GM12891 (cell line): ENCODE measurements at regions not wholly inside any gene's neighbourhood (a gene's known extent, or its start where the extent isn't known, plus 50 kb on each side); places are given as distances from the start of the nearest gene placed in this dataset.
"Not testable (repeated sequence)": the region's sequence is repeated elsewhere in the genome, so short reads cannot be mapped to it uniquely, and the experiment has no call there.

Experiments
- DNase-seq: peaks from one replicate; pipeline ENCODE4 v3.0.0; 2011; ENCODE audit warnings: low spot score; ENCODE audit not compliant: insufficient read length
- FAIRE-seq: peaks from 2 replicates; lab custom pipeline; 2011; peaks lifted over from hg19 to GRCh38; lab: Jason Lieb, UNC
- PAX5 ChIP-seq: IDR thresholded peaks from 2 replicates; pipeline ENCODE4 v1.6.1; 2011; ENCODE audit warnings: low read length, moderate library complexity, mild to moderate bottlenecking; ENCODE audit not compliant: insufficient read depth, severe bottlenecking
- POLR2A ChIP-seq: IDR thresholded peaks from 2 replicates; pipeline ENCODE4 v1.6.1; 2011; ENCODE audit warnings: low read depth, low read length, control low read depth
- POLR2AphosphoS5 ChIP-seq: IDR thresholded peaks from 2 replicates; pipeline ENCODE4 v1.6.1; 2011; ENCODE audit warnings: low read depth, low read length, control low read depth
- POU2F2 ChIP-seq: IDR thresholded peaks from 2 replicates; pipeline ENCODE4 v1.6.1; 2011; ENCODE audit warnings: low read depth, mild to moderate bottlenecking, control low read depth, low read length, moderate library complexity
- SPI1 ChIP-seq: IDR thresholded peaks from 2 replicates; pipeline ENCODE4 v1.6.1; 2011; ENCODE audit warnings: low read depth, low read length, control low read depth
- TAF1 ChIP-seq: IDR thresholded peaks from 2 replicates; pipeline ENCODE4 v1.6.1; 2011; ENCODE audit warnings: low read depth, low read length, control low read depth

DNA sequence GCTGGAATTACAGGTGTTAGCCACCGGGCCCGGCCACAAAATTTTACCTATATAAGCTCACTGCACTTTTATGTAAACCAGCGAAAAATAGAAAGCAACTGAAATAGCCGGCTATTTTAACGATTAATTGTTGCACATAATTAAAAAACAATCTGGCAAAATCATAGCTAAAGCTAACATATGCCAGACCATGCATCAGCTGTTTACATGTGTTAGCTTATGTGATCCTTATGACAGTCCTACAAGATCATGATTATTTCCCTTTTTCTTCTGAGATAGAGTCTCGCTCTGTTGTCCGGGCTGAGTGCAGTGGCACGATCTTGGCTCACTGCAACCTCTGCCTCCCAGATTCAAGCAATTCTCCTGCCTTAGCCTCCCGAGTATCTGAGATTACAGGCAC, 157.0 kb downstream of the ZFP64 start:
- no peak for DNase-seq
- no peak for TF ChIP-seq POLR2AphosphoS5
- TF ChIP-seq POU2F2, result no peak
- no peak for TF ChIP-seq POLR2A
- FAIRE-seq, result no peak

DNA sequence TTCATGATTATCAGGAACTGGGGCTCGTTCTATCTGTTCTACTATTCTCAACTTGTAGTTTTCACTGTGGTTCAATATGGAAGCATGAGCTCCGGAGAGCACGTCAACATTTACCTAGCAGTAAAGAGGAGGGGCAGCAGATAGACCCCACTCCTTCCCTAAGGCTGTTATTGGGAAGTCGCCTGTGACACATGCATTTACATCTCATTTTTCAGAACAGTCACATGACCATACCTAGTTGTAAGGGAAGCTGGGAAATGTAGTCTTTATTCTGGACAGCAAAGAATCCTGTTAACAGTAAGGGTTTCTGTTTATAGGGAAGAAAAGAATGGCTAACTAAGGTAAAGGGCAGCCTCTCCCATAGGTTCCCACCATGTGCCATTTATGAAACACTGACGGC, 158.3 kb downstream of the ZFP64 start:
- DNase-seq, result no peak
- TF ChIP-seq POLR2AphosphoS5, result no peak
- FAIRE-seq, result no peak

DNA sequence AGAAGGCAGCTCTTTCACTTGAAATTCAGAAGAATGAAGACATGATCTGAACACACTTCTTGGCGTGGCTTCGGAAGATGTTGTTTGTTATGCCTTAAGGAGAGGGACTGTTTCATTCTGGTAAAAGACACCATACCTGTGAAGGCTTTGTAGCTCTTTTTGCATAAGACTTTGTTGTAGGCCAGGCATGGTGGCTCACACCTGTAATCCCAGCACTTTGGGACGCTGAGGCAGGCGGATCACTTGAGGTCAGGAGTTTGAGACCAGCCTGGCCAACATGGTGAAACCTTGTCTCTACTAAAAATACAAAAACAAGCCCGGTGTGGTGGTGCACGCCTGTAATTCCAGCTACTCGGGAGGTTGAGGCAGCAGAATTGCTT, 159.3 kb downstream of the ZFP64 start:
- FAIRE-seq, DNase-seq: not testable (repeated sequence)

DNA sequence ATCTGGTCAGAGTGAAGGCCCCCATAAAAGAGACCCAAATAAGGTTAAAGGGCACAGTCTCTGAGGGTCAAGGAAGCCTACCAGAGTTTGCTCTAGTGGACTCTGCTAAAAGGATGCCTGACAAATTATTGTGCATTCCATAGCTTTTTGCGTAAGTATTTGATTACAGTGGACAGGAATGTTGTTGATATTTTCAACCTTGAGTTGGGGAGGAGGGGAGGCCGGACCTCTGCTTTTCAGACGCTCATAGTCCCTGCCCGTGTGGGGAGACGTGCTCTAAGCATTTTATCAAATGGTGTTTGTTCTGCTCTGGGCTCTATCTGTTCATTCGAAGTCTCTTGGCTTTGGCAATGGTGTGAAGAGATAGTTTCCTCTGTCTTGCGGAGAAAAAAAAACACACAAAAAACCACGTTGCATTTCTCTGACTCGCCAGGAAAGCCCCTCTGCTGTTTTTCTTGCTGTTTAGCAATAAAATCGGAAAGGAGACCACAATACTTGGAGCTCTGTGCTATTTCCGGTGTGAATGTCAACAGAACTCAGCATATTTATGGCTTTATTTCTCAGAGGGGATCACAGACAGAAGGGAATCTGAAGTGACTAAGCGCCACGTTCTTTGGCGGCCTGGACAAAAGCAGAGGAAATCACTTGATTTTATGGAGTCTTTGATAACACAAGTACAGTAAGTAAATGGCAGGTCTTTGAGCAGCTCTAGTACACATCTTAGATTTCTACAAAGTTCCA, 159.8 kb downstream of the ZFP64 start:
- TF ChIP-seq POLR2A (no peak), TAF1 (no peak), POU2F2 (no peak), PAX5 (no peak), POLR2AphosphoS5 (no peak), SPI1 (no peak)
- FAIRE-seq (no peak), DNase-seq (no peak)

DNA sequence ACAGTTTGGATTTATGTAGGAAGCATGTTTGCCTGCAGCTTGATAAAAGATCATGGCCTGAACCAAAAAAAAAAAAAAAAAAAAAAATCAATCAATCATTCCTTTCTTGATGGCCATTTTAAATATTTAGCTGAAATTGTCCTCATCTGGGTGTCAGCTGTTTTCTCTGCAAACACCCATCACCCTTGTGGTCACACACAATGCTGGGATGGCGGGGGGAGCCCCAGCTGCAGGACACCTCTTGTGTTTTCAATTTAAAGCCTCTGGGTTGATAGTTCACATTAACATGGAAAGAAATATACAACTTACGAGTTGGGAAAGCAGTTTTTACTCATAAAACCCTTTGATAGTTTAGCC, 160.4 kb downstream of the ZFP64 start:
- no peak for FAIRE-seq

DNA sequence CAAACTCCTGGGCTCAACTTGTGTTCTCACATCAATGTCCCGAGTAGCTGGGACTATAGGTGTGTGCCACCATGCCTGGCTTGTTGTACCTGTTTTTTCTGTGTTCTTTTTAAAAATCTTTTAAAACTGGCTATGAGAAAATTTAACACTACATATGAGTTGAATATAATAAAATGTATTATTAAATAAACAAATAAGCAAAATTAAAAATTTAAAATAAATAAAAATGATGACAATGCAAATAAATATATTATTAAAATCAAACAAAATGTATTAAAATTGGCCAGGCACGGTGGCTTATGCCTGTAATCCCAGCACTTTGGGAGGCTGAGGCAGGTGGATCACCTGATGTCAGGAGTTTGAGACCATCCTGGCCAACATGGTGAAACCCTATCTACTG, 162.4 kb downstream of the ZFP64 start:
- not testable (repeated sequence) for DNase-seq, FAIRE-seq

More for the DNA sequence above, 160.4 kb downstream of the ZFP64 start:
- TF ChIP-seq POLR2A (no peak), POU2F2 (no peak), PAX5 (no peak), SPI1 (no peak), TAF1 (no peak), POLR2AphosphoS5 (no peak)
- no peak for DNase-seq

DNA sequence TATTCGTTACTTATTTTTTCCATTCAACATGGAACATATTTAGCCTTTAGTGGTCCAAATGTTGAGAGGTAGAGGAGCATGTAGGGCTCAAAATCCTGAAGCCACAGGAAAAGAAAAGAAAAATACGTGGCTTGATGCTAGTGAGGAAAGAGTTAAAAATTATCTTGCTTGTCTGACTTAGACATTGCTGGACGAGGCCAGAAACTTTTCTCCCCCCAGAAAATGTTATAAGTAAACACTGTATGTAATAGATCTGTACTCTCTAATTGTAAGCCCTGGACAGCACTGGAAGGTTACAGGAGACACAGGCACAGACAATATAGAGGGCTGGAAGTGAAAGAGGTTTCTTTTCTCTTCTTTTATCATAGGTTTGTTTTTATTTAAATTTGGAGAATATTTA, 165.6 kb downstream of the ZFP64 start:
- TF ChIP-seq POU2F2 (no peak), SPI1 (no peak), POLR2A (no peak), POLR2AphosphoS5 (no peak)
- DNase-seq (no peak), FAIRE-seq (no peak)

DNA sequence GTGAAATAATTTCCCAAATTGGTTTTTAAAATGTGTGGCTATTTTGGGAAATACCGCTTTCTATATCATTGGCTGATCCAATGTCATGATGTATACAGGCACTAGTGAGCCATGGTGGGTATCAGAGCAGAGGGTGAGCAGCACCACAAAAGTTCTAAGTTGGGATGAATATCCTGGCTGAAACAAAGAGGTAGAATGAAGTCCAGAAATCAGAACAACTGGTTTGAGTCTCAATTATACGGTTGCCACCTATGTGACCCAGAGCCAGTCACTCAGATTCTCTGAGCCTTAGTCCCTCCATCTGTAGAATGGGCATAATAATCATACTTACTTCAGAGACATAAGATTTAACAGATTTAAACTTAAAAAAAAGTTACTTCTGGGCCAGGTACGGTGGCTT, 172.3 kb downstream of the ZFP64 start:
- TF ChIP-seq SPI1, result no peak
- no peak for TF ChIP-seq POLR2AphosphoS5
- TF ChIP-seq TAF1, result no peak
- no peak for TF ChIP-seq POU2F2
- no peak for TF ChIP-seq PAX5
- no peak for TF ChIP-seq POLR2A
- DNase-seq (no peak), FAIRE-seq (no peak)

DNA sequence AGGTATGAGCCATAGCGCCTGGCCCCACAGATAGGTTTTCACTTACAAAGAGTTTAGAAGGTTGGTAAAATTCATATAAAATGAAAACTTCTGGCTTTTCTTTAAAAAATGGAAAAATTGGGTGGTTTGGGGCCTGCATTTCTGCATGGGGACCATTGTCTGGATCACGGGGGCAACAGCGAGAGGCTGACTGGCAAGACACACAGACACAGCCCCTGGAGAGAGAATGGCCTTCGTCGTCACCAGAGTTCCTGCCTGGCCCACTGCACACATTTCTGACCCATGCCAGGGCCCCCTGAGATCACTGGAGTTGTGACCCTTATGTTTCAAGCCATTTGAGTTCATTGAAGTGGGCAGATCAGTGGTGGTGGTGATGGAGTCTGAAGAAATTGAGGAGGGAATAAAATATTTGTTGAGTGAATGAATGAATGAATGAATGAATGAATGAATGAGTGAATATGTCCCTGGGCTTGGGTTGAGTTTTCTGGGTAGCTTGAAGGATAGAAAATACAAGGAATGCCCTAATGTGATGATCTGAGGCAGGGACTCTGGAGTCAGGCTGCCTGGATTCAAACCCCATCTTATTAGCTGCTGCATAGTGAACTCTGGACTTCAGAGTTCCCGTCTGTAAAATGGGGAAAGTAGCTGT, 173.8 kb downstream of the ZFP64 start:
- FAIRE-seq (no peak), DNase-seq (no peak)
- TF ChIP-seq SPI1 (no peak), PAX5 (no peak), TAF1 (no peak), POLR2A (no peak), POU2F2 (no peak), POLR2AphosphoS5 (no peak)

DNA sequence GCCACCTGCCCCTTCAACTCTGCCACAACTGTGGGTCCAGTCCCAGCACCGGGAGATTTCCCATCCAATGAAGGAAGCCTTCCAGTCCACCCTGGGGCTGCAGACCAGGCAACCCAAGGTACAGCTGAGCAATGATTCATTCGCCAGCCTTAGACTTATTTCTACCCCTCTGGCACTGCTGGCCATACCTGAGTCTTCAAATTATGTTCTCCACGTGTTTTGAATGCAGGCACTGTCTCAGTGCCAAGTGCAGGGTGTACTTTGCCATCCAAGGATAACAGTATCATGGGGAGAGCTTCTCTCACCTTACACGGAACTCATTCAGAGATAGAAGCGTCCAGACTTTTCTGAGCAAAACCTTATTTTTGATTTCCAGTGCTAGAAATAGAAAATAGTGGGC, 175.6 kb downstream of the ZFP64 start:
- TF ChIP-seq PAX5 (no peak), TAF1 (no peak), POU2F2 (no peak)
- no peak for FAIRE-seq
- DNase-seq, result no peak

DNA sequence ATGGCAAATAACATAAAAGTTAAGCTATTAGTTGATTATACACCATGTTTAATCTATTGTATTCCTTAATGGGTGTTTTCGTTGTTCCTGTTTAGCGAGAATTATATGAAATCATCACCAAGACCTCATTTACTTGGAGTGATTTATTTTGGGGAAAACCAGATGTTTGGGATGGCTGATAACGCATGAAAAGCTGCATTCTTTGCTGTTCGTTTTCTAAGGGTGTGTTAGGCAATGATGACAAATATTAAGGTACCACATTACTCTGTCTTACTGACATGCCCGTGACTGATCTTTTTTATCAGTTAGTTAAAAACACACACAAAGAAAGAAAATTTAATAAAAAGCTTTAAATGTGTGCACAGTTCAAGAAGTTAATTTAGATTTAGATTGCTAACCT, 176.4 kb downstream of the ZFP64 start:
- TF ChIP-seq POLR2A (no peak), PAX5 (no peak), POU2F2 (no peak), POLR2AphosphoS5 (no peak), TAF1 (no peak), SPI1 (no peak)
- DNase-seq, result no peak
- FAIRE-seq, result no peak

DNA sequence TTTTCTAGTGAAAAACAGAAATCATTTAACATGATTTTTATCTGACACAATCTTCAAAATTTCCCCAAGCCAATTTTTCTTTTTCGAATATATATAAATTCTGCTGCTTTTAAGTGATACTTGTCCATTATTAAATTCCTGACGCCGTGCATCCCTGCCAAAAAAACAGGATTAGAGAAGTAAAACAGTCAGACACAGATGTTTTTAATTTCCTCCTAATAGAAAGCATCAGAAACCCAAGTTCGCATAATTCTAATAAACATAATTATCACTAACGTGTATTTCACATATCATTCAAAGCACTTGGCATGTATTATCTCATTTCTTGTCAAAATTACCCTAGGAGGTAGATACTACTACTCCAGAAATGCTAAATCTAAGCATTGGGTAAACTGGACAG, 179.5 kb downstream of the ZFP64 start:
- no peak for DNase-seq
- FAIRE-seq, result no peak
- TF ChIP-seq PAX5 (no peak), TAF1 (no peak), POU2F2 (no peak), POLR2AphosphoS5 (no peak), SPI1 (no peak), POLR2A (no peak)
